ENCODE measurements at regions not wholly inside any gene's neighbourhood (a gene's known extent, or its start where the extent isn't known, plus 50 kb on each side); places are given as distances from the start of the nearest gene placed in this dataset.
"Not testable (repeated sequence)": the region's sequence is repeated elsewhere in the genome, so short reads cannot be mapped to it uniquely, and the experiment has no call there.

GRCh38 chr21:15439726-15440125, 290.1 kb upstream of the USP25 start:
- no peak for DNase-seq

GRCh38 chr21:15441060-15441493, 288.7 kb upstream of the USP25 start:
- no peak for DNase-seq

- no peak for DNase-seq
These were observed 287.8 kb upstream of the USP25 start for GRCh38 chr21:15441992-15442391.

- DNase-seq, result no peak
These were observed 286.9 kb upstream of the USP25 start for GRCh38 chr21:15442743-15443469.

- DNase-seq, result no peak
These were observed 286.1 kb upstream of the USP25 start for GRCh38 chr21:15443740-15444117.

- no peak for DNase-seq
These were observed 285.4 kb upstream of the USP25 start for GRCh38 chr21:15444118-15444960.

- DNase-seq, result no peak
These were observed 284.5 kb upstream of the USP25 start for GRCh38 chr21:15445327-15445726.

- DNase-seq, result peak in 2 of 14 donors; percentile 1 to 18
These were observed 283.6 kb upstream of the USP25 start for GRCh38 chr21:15446223-15446622.

GRCh38 chr21:15449556-15449955, 280.2 kb upstream of the USP25 start:
- no peak for DNase-seq

GRCh38 chr21:15453261-15453660, 276.5 kb upstream of the USP25 start:
- no peak for DNase-seq

GRCh38 chr21:15453785-15454184, 276.0 kb upstream of the USP25 start:
- DNase-seq, result not testable (repeated sequence)

- DNase-seq, result not testable (repeated sequence)
These were observed 274.9 kb upstream of the USP25 start for GRCh38 chr21:15454931-15455330.

GRCh38 chr21:15455819-15456462, 273.8 kb upstream of the USP25 start:
- no peak for DNase-seq

GRCh38 chr21:15457965-15458364, 271.8 kb upstream of the USP25 start:
- DNase-seq, result no peak

GRCh38 chr21:15462092-15462491, 267.7 kb upstream of the USP25 start:
- DNase-seq, result no peak

GRCh38 chr21:15466329-15466728, 263.5 kb upstream of the USP25 start:
- DNase-seq, result no peak

- no peak for DNase-seq
These were observed 261.4 kb upstream of the USP25 start for GRCh38 chr21:15468368-15468767.

- DNase-seq, result no peak
These were observed 257.4 kb upstream of the USP25 start for GRCh38 chr21:15472108-15473040.

- not testable (repeated sequence) for DNase-seq
These were observed 252.0 kb upstream of the USP25 start for GRCh38 chr21:15477773-15478172.

GRCh38 chr21:15480160-15480559, 249.6 kb upstream of the USP25 start:
- no peak for DNase-seq

GRCh38 chr21:15483138-15483780, 246.5 kb upstream of the USP25 start:
- DNase-seq, result peak in 13 of 14 donors; percentile 8 to 88 (median 79)
